HG02642 (cell line): ENCODE measurements at regions not wholly inside any gene's neighbourhood (a gene's known extent, or its start where the extent isn't known, plus 50 kb on each side); places are given as distances from the start of the nearest gene placed in this dataset.
"Not testable (repeated sequence)": the region's sequence is repeated elsewhere in the genome, so short reads cannot be mapped to it uniquely, and the experiment has no call there.

ENCODE experiments used
- ATAC-seq: cut with Tn5 transposase; IDR thresholded peaks from one replicate; pipeline ENCODE4 v1.9.1; 2021; ENCODE audit warnings: mild to moderate bottlenecking; ENCODE audit not compliant: unreplicated experiment, poor library complexity

DNA sequence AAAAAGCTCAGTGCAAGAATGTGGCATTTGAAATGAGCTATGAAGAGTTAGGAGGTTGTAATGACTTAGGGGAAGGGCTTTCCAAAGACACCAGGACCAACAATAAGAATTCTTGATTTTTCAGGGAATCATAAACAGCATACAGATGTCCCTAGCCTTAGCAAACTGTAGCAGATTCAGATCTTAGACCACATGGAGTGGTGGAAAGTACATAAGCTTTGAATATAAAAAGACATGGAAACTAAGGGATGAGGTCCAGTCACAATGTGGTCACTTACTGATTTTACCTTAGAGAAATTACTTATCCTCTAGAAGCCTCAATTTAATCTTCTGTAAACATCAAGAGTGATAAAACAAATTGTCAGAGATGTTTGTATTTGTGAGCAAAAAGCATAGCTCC lies 186.6 kb downstream of the DUSP6 start:
- ATAC-seq, result no peak

DNA sequence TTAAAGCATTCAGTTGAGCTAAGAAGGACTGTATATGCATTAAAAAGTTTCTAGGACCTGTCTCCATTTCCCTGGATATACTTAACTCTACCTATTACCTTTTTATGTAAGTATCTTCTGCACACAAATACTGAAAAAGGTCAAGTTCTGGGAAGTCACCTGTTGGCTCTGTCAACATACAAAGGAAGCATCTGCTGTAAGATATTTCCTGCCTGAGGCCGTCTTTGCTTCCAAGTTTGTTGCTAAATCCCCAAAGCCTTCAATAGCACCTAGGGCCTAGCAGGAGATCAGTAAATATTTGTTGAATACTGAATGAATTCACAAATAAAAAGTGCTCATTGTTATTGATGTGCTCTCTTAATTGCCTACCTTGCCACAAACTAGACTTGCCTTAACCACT lies 188.4 kb downstream of the DUSP6 start:
- ATAC-seq, result no peak

- no peak for ATAC-seq
These were observed 189.6 kb downstream of the DUSP6 start for GRCh38 chr12:89162589-89163261.

DNA sequence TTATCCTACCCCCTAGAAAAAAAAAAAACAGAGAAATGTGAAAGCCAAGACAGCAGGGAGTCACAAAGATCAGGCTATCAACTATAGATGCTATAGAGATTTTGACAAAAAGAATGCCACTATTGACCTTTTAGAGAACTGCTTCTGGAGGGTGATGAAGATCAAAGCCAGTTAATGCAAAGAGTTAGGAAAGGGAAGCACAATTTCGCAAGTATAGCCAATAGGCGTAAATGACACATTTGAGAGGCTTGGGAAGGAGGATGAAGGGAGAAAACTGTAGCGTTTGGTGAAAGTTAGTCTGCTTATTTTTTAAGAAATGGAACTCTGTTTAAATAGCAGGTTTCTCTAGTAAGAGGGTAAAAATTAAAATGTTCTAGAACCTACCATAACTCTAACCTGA lies 190.7 kb downstream of the DUSP6 start:
- no peak for ATAC-seq

- no peak for ATAC-seq
These were observed 191.6 kb downstream of the DUSP6 start for GRCh38 chr12:89160716-89161123.

GRCh38 chr12:89157413-89157812 lies 194.9 kb downstream of the DUSP6 start:
- ATAC-seq, result no peak

- no peak for ATAC-seq
These were observed 195.4 kb downstream of the DUSP6 start for GRCh38 chr12:89156862-89157262.

GRCh38 chr12:89156340-89156739 lies 196.0 kb downstream of the DUSP6 start:
- ATAC-seq, result no peak

GRCh38 chr12:89155826-89156225 lies 196.5 kb downstream of the DUSP6 start:
- ATAC-seq, result no peak

GRCh38 chr12:89154743-89155499 lies 197.4 kb downstream of the DUSP6 start:
- ATAC-seq, result no peak

GRCh38 chr12:89153341-89153740 lies 199.0 kb downstream of the DUSP6 start:
- ATAC-seq, result no peak

- no peak for ATAC-seq
These were observed 200.8 kb downstream of the DUSP6 start for GRCh38 chr12:89151536-89151935.

GRCh38 chr12:89150789-89151188 lies 201.5 kb downstream of the DUSP6 start:
- ATAC-seq, result not testable (repeated sequence)

GRCh38 chr12:89140602-89141238 lies 211.6 kb downstream of the DUSP6 start:
- no peak for ATAC-seq

DNA sequence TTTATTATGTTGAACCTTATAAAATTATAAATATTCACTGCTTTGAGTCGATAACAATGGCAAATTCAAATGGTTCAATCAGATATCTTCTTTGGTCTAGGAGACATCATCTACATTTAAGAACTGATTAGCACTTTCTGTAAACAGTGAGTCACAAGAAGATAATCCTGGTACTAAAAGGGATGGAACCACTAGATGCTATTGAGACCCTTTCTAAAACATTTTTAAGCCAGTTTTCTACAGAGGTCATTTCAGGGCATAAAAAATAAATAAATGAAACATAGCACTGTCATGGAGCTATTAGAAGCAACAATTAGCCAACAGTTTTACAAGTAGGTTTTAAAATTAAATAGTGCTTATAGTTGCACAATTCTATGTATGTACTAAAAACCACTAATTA lies 212.2 kb downstream of the DUSP6 start:
- no peak for ATAC-seq

DNA sequence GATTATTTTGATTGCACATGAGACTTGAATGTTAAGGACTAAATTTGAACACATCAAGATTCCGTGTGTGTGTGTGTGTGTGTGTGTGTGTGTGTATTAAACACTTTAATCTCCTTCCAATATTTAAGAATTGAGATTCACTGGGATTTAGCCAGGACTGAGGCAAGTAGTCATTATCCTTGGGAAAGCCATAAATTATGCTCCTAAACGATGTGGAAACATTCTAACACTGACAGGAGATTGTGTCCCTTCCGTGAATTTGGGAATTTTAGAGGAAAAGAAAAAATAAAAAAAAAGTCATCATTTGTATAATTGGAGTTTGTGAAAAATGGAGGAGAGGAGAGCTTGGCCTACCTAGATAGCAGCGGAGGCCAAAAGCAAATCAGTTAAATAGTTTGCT lies 212.9 kb downstream of the DUSP6 start:
- no peak for ATAC-seq

DNA sequence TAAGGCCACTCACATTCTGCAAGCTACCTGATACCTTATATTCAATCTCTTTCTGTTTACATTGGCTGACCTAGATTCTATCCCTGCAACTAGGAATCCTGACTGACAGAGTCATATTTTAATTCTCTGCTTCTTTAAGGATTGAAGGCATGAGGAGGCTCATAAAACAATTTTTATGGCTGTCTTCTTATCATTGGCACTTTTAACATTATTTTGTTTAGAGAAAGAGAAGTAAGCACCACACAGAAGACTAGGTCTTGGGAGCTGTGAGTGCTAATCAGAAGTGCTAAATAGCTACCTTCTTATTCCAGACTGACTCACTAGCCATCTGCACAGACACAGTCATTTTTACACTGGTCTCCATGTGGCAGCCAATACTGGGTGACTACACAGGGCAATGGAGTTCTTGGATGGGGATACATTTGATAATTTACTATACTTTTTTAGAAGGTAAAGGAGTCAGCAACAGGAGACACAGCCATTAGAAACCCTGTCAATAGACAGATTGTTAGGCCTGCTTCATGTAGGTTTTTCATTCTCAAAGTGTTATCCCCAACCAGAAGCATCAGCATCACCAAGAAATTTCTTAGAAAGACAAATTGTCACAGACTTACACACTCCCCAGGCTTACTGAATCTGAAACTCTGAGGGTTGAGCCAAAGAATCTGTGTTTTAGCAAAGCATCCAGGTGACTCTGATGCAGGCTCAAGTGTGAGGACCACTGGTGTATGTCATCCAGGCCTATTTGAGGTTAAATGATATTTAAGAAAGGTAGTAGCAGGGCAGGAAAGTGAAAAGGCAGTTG lies 214.1 kb downstream of the DUSP6 start:
- ATAC-seq, result no peak

DNA sequence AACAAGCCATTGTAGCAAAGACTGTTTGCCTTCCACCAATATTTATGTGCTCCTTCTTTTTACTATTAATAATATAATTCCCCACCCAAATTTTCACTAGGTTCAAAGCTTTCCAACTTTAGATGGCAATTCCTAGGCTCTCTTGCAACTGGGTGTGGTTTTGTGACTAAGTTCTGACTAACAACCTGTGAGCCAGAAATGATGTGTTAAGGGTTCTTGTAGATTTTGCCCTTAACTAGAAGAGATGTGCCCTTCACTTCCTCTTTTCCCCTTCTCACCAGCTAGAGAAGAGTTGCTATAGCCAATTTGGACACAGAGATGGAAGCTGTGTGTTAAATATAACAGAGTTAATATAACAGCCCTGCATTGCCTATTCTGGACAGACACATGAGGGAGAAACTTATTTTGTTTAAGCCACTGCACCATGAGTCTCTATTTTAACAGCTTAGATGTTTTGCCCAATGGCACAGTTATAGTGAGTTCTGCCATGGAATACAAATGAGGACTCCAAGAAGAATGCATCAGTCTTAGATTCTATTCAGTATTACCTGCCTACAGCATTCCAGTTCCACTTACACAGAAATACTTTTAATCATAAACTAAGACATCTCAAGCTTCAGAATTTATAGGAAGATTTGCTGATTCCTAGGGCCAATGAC lies 216.2 kb downstream of the DUSP6 start:
- no peak for ATAC-seq

- no peak for ATAC-seq
These were observed 218.0 kb downstream of the DUSP6 start for GRCh38 chr12:89134213-89134770.
